ENCODE measurements at regions not wholly inside any gene's neighbourhood (a gene's known extent, or its start where the extent isn't known, plus 50 kb on each side); places are given as distances from the start of the nearest gene placed in this dataset.
"Not testable (repeated sequence)": the region's sequence is repeated elsewhere in the genome, so short reads cannot be mapped to it uniquely, and the experiment has no call there.

DNA sequence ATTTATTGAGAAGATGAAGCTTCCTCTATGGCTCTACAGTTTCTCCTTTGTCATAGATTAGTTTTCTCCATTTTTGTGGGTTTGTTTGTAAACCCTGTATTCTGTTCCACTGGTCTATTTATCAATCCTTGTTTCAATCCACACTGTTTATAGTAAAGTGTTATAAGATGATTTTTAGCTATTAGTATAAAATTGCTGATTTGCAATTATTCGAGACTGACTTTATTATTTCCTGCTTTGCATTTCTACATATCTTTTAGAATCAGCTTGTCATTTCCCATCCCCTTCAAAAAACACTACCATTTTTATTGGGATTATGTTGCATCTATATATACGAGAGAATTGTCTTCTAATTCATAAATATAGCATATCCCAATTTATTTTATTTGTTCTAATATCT is 325.9 kb upstream of the EPHA7 start:
- no peak for DNase-seq

- DNase-seq, result no peak
Observed at GRCh38 chr6:93735099-93735498, 315.7 kb upstream of the EPHA7 start.

DNA sequence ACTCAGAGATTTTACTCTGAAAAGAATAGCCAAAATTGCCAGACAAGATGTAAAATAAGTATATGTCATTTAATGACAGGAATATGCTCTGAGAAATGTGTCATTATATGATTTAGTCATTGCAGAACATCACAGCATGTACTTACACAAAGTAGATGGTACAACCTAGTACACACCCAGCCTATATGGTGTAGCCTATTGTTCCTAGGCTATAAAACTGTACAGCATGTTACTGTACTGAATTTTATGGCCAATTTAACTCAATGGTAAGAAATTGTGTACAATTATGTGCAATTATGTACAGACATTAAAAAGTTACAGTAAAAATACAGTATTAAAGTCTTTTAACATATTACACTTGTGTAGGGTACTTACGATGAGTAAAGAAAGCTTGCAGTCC is 311.9 kb upstream of the EPHA7 start:
- DNase-seq, result no peak

DNA sequence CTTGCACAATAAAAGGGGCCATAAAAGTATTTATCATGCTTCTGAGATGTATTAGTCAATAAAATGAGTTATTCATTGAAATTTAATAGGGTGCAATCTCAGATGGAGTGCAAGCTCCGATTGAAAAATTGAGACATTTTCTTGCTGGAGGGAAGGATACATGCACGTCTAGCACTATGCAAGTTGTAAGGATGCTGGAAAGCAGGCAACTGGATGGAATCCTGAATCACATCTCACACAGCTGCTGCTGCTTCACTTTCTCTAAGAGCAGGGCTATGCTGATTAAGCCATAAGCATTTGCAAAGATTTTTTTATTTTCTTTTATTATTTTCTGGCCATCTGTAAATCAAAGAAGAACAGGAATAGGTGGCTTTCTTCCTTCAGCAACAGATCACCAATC is 308.8 kb upstream of the EPHA7 start:
- no peak for DNase-seq

- no peak for DNase-seq
Observed at GRCh38 chr6:93727447-93727846, 308.1 kb upstream of the EPHA7 start.

GRCh38 chr6:93721386-93722048 is 302.2 kb upstream of the EPHA7 start:
- no peak for DNase-seq

DNA sequence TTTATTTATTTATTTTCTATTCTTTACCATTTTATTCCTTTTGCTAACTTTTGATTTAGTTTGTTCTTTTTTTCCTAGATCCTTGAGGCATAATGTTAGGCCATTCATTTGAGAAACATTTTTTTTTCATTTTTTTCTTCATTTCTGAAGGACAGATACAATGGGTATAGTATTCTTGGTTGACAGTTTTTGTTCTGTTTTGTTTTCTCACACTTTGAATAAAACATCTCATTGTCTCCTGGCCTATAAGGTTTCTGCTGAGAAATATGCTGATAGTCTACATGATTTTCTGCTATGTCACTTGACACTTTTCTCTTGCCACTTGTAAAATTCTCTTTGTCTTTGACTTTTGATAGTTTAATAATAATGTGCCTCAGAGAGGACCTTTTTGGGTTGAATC is 294.6 kb upstream of the EPHA7 start:
- no peak for DNase-seq

GRCh38 chr6:93703431-93703830 is 284.1 kb upstream of the EPHA7 start:
- no peak for DNase-seq

- DNase-seq, result no peak
Observed at GRCh38 chr6:93701526-93701925, 282.2 kb upstream of the EPHA7 start.

- DNase-seq, result no peak
Observed at GRCh38 chr6:93685494-93685893, 266.1 kb upstream of the EPHA7 start.

DNA sequence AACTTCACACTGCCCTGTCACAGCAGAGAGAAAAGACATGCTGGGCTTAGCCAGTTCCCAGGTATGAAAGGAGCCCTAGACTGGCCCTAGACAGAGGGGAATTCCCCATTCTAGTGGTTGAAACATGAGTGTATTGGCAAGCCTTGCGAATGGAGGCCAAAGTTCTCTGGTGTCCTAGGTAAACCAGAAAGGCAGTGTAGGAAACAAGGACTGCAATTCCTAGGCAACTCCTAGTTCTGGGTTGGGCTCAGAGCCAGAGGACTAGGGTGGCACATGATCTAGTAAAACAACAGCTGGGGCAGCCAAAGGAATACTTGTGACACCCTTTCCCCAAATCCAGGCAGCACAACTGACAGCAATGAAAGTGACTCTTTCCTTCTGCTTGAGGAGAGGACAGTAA is 265.0 kb upstream of the EPHA7 start:
- no peak for DNase-seq

GRCh38 chr6:93679836-93680235 is 260.5 kb upstream of the EPHA7 start:
- DNase-seq, result no peak

DNA sequence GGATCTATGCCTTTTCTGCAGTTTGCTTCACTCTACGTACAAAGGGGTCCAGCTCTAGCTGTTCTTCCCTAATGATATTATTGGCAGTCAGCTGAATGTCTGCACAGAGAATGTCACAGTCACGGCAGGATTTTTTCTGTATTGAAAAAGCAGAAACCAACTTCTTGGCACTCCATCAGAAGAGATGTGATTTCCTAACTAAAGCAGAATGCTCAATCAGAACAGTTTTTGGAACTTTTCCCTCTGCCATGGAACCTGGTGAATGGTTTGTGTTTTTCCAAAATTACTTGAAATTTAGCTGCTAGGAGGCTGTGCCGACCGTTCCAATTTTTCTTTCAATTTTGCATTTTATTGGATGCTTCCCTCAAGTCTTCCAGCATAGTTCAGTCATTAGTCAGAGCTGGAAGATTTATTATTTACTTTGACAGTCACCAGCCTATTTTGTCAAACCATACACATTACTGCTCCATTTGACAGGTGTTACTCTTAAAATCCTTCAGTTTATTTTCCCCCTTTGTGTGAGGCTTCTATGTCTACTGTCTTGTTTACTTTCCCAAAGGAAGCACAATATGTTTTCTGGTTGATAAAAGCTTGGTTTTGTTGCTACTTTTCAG is 259.6 kb upstream of the EPHA7 start:
- DNase-seq, result no peak

- DNase-seq, result no peak
Observed at GRCh38 chr6:93677264-93677965, 258.1 kb upstream of the EPHA7 start.

- no peak for DNase-seq
Observed at GRCh38 chr6:93676581-93676980, 257.2 kb upstream of the EPHA7 start.

- no peak for DNase-seq
Observed at GRCh38 chr6:93675856-93676417, 256.6 kb upstream of the EPHA7 start.

GRCh38 chr6:93663111-93663510 is 243.8 kb upstream of the EPHA7 start:
- DNase-seq, result no peak

- no peak for DNase-seq
Observed at GRCh38 chr6:93654548-93654947, 235.2 kb upstream of the EPHA7 start.

DNA sequence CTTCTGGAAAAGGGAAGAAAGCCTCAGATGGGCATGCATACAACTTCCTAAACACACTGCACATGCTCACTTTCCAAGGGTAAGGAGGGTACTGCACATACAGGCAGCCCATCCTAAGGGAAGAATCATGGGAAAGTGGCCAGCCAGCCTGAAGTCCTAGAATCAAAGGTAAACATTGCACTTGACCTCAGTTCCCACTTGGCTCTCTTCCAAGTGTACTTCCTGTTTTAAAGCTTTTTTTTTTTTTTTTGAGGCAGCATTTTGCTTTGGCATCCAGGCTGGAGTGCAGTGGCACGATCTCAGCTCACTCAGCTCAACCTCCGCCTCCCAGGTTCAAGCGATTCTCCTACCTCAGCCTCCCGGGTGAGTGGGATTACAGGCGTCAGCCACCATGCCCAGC is 225.3 kb upstream of the EPHA7 start:
- no peak for DNase-seq

DNA sequence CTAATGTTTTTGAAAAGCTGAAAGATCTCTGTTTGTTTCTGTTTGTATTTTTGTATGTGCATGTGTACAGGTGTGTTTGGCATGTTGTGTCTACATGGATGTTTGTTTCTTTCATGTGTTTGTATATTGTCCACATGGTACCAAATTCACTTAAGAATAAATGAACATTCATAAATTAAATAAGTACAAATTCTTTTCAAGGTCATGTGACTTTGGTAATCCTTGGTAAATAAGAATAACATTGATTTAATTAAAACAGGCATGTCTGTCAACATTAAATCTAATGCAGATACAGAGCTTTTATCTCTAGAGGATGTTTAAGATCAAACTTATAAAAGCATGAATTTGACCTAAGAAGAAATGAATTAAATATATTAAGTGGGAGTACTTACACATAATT is 219.8 kb upstream of the EPHA7 start:
- no peak for DNase-seq

GRCh38 chr6:93636987-93637664 is 217.8 kb upstream of the EPHA7 start:
- DNase-seq, result not testable (repeated sequence)

DNA sequence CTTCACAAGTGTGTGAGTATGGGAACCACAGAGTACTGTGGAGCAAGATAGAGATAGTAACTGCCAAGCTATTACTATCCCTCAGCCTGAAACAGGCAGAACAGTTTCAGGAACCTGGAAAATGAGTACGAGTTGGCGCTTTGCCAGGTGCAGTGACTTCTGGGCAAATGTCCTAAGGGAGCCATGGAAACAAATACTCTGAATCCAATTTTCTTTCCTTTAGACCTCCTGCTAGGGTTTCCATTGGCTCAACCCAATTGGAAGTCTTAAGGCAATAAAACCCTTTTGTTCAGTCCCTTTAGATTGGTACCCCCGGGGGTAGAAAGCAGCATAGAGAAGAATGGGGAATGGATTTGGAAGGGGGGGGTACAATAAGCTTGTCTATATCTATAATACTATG is 205.0 kb upstream of the EPHA7 start:
- no peak for DNase-seq

- no peak for DNase-seq
Observed at GRCh38 chr6:93621442-93621841, 202.1 kb upstream of the EPHA7 start.

DNA sequence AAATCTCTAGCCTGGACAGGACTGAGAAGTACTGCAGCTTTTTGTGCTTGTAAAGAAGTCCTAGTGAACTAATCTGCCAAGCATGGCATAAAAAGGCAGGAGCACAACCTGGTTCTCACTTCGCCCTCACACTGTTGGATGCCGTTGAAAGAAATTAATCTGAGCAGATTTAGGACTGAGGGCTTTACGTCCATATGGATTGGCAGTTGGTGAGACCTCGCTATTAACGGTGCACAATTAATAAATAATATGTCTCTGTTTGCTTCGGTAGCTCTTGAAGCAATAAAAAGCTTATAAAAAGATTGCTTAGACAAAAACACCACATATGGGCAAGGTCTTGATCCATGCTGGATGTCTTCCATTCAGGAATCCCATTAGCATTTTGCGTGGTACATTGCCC is 185.6 kb upstream of the EPHA7 start:
- no peak for DNase-seq
